WTC11 (cell line): ENCODE measurements at regions not wholly inside any gene's neighbourhood (a gene's known extent, or its start where the extent isn't known, plus 50 kb on each side); places are given as distances from the start of the nearest gene placed in this dataset.
"Not testable (repeated sequence)": the region's sequence is repeated elsewhere in the genome, so short reads cannot be mapped to it uniquely, and the experiment has no call there.

Experiments used
- ATF3 ChIP-seq: sonication (generic); formaldehyde crosslinking; conservative IDR thresholded peaks from 2 replicates; pipeline ENCODE4 v1.8.1; 2022; ENCODE audit warnings: mild to moderate bottlenecking, missing genetic modification reagents
- CREB1 ChIP-seq: sonication (generic); formaldehyde crosslinking; IDR thresholded peaks from 2 replicates; pipeline ENCODE4 v1.8.0; 2023; ENCODE audit warnings: mild to moderate bottlenecking, missing genetic modification reagents
- CTCF ChIP-seq: fragments of 200-600 bp; IDR thresholded peaks from 2 replicates; pipeline ENCODE4 v1.8.0; 2022; ENCODE audit warnings: antibody characterized with exemption
- IRF2 ChIP-seq: sonication (generic); formaldehyde crosslinking; IDR thresholded peaks from 2 replicates; pipeline ENCODE4 v1.8.0; 2022; ENCODE audit warnings: low read depth, missing genetic modification reagents, borderline replicate concordance
- MAX ChIP-seq: sonication (generic); formaldehyde crosslinking; IDR thresholded peaks from 2 replicates; pipeline ENCODE4 v1.8.0; 2022; ENCODE audit warnings: mild to moderate bottlenecking, missing genetic modification reagents
- MXD4 ChIP-seq: fragments of 250-450 bp; sonication (Bioruptor Pico); IDR thresholded peaks from 2 replicates; pipeline ENCODE4 v1.8.0; 2021; ENCODE audit warnings: mild to moderate bottlenecking, moderate library complexity, borderline replicate concordance
- NFE2L1 ChIP-seq: sonication (generic); formaldehyde crosslinking; IDR thresholded peaks from 2 replicates; pipeline ENCODE4 v1.8.1; 2023; ENCODE audit warnings: missing genetic modification reagents
- TEAD4 ChIP-seq: sonication (generic); formaldehyde crosslinking; IDR thresholded peaks from 2 replicates; pipeline ENCODE4 v1.8.0; 2022; ENCODE audit warnings: mild to moderate bottlenecking, missing genetic modification reagents
- USF1 ChIP-seq: sonication (generic); formaldehyde crosslinking; IDR thresholded peaks from 2 replicates; pipeline ENCODE4 v1.8.0; 2022; ENCODE audit warnings: mild to moderate bottlenecking, missing genetic modification reagents
- USF2 ChIP-seq: sonication (generic); formaldehyde crosslinking; IDR thresholded peaks from 2 replicates; pipeline ENCODE4 v1.8.1; 2023; ENCODE audit warnings: mild to moderate bottlenecking, missing genetic modification reagents, moderate library complexity
- ZNF121 ChIP-seq: sonication (generic); formaldehyde crosslinking; IDR thresholded peaks from 2 replicates; pipeline ENCODE4 v1.8.0; 2023; ENCODE audit warnings: missing genetic modification reagents
- ZNF138 ChIP-seq: sonication (generic); formaldehyde crosslinking; conservative IDR thresholded peaks from 2 replicates; pipeline ENCODE4 v1.8.1; 2022; ENCODE audit warnings: mild to moderate bottlenecking, moderate library complexity, missing genetic modification reagents
- ZNF423 ChIP-seq: fragments of 250-450 bp; sonication (Bioruptor Pico); IDR thresholded peaks from 2 replicates; pipeline ENCODE4 v2.1.2; 2022; ENCODE audit warnings: mild to moderate bottlenecking, moderate library complexity

GRCh38 chr7:6977368-6977767 is 151.3 kb upstream of the CCZ1B start:
- TF ChIP-seq CTCF; MAX; USF2 (CRISPR knock-in tag); MXD4; ZNF121; CREB1 (CRISPR knock-in tag); ZNF138 (CRISPR knock-in tag); TEAD4 (CRISPR knock-in tag); ATF3; USF1 (CRISPR knock-in tag); NFE2L1 (CRISPR knock-in tag); IRF2 (CRISPR knock-in tag); ZNF423 (CRISPR knock-in tag): not testable (repeated sequence)
